Right atrium auricular region (tissue), 2 donors: ENCODE measurements at regions not wholly inside any gene's neighbourhood (a gene's known extent, or its start where the extent isn't known, plus 50 kb on each side); places are given as distances from the start of the nearest gene placed in this dataset.

Experiments
- DNase-seq: peaks from one replicate; pipeline ENCODE4 v3.0.0-alpha.2; 2019; ENCODE audit warnings: low spot score
- H3K27ac ChIP-seq, 2 donors: fragments of 200-600 bp; sonication (generic); 1 replicate in 1 of 2; 2 replicates in 1 of 2; pipeline ENCODE4 v1.5.1; 2016 to 2019
- H3K27me3 ChIP-seq, 2 donors: fragments of 200-600 bp; sonication (generic); one replicate each; pipeline versions ENCODE4 v1.5.1 to v1.6.0; 2017 to 2019
- H3K36me3 ChIP-seq: fragments of 200-600 bp; sonication (generic); one replicate; pipeline ENCODE4 v1.5.1; 2016
- H3K4me1 ChIP-seq, 2 donors: fragments of 200-600 bp; sonication (generic); one replicate each; pipeline versions ENCODE4 v1.5.1 to v1.6.0; 2017 to 2019
- H3K4me3 ChIP-seq, 2 donors: fragments of 200-600 bp; sonication (generic); 1 replicate in 1 of 2; 2 replicates in 1 of 2; pipeline ENCODE4 v1.5.1; 2017 to 2019; ENCODE audit warnings: mild to moderate bottlenecking in 1 of 2, moderate library complexity in 1 of 2
- H3K9me3 ChIP-seq, 2 donors: fragments of 200-600 bp; sonication (generic); one replicate each; pipeline ENCODE4 v1.5.1; 2019
- TF ChIP-seq, protein P1 (sequence below), 2 donors: fragments of 200-600 bp; sonication (generic); IDR thresholded peaks; one replicate each; pipeline ENCODE4 v1.5.1; 2019; ENCODE audit warnings: antibody characterized with exemption in 2 of 2

DNA sequence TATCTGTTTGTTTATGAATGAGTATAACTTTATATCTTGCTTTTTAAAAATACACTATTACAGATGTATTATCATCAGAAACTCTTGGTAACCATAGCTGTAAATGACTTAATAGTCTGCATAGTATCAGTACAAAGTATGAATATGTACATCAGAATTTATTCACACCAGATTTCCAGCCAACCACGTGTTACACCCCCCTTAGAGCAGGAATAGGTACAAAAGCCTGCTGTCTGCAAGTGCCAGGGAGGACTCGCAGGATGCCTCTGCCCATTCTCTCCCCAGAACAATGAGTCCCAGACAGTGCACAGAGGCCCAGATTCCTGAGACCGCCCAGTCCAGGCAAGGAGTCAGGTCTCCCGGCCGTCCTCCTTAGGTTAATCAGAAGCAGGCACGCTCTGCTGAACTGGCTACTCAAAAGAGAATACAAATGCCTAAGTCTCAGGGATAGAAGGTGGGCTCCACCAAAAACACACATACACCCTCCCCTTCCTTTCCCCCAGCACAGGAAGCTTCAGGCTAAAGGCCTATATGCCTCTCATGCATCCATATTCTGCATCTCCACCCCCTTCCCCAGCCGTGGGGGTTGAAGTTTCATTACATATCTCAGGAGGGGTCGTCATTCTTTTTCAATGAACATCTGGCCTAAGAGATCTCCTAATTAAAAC lies 159.1 kb upstream of the CDH11 start:
- no peaks in the 10 kb centered on the region for H3K27me3 ChIP-seq
- no peaks in the 10 kb centered on the region for H3K9me3 ChIP-seq

DNA sequence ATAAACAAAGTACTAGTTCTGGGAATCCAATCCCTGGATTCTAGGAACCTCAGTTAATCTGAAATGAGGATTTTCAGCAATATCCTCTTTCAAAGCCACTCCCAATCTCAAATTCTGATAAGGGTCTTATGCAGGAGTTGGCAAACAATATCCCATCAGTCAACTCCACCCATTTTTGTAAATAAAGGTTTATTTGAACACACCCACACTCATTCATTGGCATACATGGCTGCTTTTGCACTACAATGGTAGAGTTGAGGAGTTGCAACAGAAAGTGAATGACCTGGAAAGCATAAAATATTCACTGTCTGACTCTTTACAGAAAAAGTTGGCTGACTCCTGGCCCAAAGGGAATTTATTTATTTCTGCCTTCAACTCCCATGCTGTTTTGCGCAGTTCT lies 157.7 kb upstream of the CDH11 start:
- H3K4me3 ChIP-seq = no peak overlapping the region

More for the DNA sequence above, 159.1 kb upstream of the CDH11 start:
- H3K36me3 ChIP-seq = no peaks in the 10 kb centered on the region
- no peak overlapping the region for H3K27ac ChIP-seq
- DNase-seq = no peak
- TF ChIP-seq, protein P1, sequence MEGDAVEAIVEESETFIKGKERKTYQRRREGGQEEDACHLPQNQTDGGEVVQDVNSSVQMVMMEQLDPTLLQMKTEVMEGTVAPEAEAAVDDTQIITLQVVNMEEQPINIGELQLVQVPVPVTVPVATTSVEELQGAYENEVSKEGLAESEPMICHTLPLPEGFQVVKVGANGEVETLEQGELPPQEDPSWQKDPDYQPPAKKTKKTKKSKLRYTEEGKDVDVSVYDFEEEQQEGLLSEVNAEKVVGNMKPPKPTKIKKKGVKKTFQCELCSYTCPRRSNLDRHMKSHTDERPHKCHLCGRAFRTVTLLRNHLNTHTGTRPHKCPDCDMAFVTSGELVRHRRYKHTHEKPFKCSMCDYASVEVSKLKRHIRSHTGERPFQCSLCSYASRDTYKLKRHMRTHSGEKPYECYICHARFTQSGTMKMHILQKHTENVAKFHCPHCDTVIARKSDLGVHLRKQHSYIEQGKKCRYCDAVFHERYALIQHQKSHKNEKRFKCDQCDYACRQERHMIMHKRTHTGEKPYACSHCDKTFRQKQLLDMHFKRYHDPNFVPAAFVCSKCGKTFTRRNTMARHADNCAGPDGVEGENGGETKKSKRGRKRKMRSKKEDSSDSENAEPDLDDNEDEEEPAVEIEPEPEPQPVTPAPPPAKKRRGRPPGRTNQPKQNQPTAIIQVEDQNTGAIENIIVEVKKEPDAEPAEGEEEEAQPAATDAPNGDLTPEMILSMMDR (IDR thresholded peaks at IDR 0.05) = no peak
- H3K4me1 ChIP-seq = peaks cover 0 to 11% of the 10 kb centered on the region in 2 donors
- H3K4me3 ChIP-seq = no peak overlapping the region

DNA sequence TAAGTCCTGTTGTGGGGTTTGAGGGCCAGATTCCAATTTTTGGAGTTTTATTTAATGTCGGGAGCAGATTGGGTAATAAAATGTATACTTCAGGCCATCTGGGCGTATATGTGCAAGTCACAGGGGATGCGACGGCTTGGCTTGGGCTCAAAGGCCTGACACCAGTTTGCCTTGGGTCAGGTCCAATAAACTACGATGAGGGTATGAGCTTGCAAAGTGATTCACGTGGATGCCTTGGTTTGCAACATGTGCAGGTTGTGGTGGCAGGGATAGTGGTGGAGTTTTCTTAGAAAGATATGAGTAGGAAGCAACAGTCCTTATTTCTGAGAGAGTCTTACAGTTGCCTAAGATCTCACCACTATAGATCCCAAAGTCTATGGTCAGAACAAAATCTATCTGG lies 157.0 kb upstream of the CDH11 start:
- no peak overlapping the region for H3K27ac ChIP-seq
- no peak for DNase-seq
- no peak overlapping the region for H3K4me3 ChIP-seq
- H3K27me3 ChIP-seq = no peaks in the 10 kb centered on the region
- no peaks in the 10 kb centered on the region for H3K4me1 ChIP-seq
- TF ChIP-seq, protein P1 (IDR thresholded peaks at IDR 0.05) = no peak
- no peaks in the 10 kb centered on the region for H3K36me3 ChIP-seq
- H3K9me3 ChIP-seq = no peaks in the 10 kb centered on the region

More for the DNA sequence above, 157.7 kb upstream of the CDH11 start:
- no peaks in the 10 kb centered on the region for H3K27me3 ChIP-seq
- H3K9me3 ChIP-seq = no peaks in the 10 kb centered on the region
- TF ChIP-seq, protein P1 (IDR thresholded peaks at IDR 0.05) = no peak
- H3K36me3 ChIP-seq = no peaks in the 10 kb centered on the region
- no peak overlapping the region for H3K27ac ChIP-seq
- no peak for DNase-seq
- no peaks in the 10 kb centered on the region for H3K4me1 ChIP-seq

DNA sequence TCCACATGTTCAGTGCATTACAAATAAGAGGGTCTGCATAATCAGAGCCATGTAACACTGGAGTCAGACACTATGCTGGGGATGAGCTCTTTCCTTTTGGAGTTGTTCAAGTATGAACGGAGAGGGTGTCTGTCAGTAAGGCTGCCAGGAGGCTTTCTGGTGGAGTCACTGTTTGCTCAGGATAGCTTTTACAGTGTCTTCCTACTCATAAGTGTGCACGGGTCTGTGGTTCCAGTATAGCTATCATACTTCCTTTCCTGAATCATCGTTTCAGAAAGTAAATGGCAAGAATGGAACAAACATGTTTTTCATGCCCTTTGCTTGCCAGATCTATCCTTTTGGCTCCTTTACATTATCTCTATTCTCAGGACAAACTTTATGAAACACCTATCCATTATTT lies 152.7 kb upstream of the CDH11 start:
- TF ChIP-seq, protein P1 (IDR thresholded peaks at IDR 0.05) = no peak
- H3K4me3 ChIP-seq = no peak overlapping the region
- no peaks in the 10 kb centered on the region for H3K36me3 ChIP-seq
- H3K9me3 ChIP-seq = no peaks in the 10 kb centered on the region
- no peaks in the 10 kb centered on the region for H3K27me3 ChIP-seq
- no peak for DNase-seq
- H3K4me1 ChIP-seq = no peaks in the 10 kb centered on the region
- H3K27ac ChIP-seq = no peak overlapping the region

DNA sequence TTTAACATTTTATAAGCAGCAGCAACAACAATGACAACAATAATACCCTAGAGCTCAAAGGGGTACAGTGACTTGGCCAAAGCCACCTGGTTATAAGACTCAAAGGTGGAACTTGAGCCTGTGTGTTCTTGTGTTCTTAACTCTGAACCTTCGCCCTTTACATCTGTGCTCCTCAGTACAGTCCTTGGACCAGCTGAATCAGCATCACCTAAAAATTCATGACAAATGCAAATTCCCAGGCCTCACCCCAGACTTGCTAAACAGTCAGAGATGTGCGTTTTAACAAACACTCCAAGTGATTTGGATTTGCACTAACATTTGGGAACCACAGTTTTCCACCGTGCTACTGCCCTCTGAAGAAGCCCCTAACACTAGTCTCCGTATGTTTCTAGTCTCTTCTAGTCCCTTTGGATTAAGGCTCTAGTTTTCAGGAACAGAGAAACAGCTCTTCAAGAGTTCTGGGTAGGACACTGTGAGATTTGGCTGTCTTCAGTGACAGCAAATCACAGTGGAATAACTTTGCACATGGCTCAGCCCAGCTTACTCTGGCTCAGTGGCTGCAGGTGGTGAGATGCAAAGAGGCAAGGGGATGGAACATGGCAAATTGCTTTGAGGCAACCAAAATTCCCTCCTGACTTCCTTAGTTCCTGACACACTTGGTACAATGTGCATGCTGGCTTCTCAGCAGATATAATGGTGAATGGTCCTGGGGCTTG lies 151.0 kb upstream of the CDH11 start:
- DNase-seq = no peak
- Histone ChIP-seq H3K4me3 (no peak overlapping the region), H3K36me3 (no peaks in the 10 kb centered on the region), H3K4me1 (no peaks in the 10 kb centered on the region), H3K27me3 (no peaks in the 10 kb centered on the region), H3K27ac (no peak overlapping the region), H3K9me3 (no peaks in the 10 kb centered on the region)
- TF ChIP-seq, protein P1 (IDR thresholded peaks at IDR 0.05) = no peak
